OCI-LY1 (cell line): ENCODE measurements at regions not wholly inside any gene's neighbourhood (a gene's known extent, or its start where the extent isn't known, plus 50 kb on each side); places are given as distances from the start of the nearest gene placed in this dataset.

Experiments used
- CTCF ChIP-seq: fragments of 200-600 bp; sonication (generic), shearing (Covaris generic); IDR thresholded peaks from 2 replicates; pipeline ENCODE4 v1.5.1; 2017; ENCODE audit warnings: mild to moderate bottlenecking, antibody characterized with exemption, low read length, moderate library complexity, mixed read lengths
- EZH2 ChIP-seq: fragments of 200-600 bp; sonication (generic), shearing (Covaris generic); IDR thresholded peaks from 2 replicates; pipeline ENCODE4 v1.8.0; 2017; ENCODE audit warnings: borderline replicate concordance, mixed run types, mild to moderate bottlenecking, antibody characterized with exemption, low read length, moderate library complexity, mixed read lengths

GRCh38 chr4:60249784-60250183 lies 950.3 kb upstream of the ADGRL3 start:
- no peak for TF ChIP-seq CTCF
- no peak for TF ChIP-seq EZH2
